ENCODE measurements at regions not wholly inside any gene's neighbourhood (a gene's known extent, or its start where the extent isn't known, plus 50 kb on each side); places are given as distances from the start of the nearest gene placed in this dataset.

- H3K36me3 Mint-ChIP-seq, result no peaks in the 10 kb centered on the region
- no peak for ATAC-seq
- H3K9me3 Mint-ChIP-seq, result 0 out of 2 replicates have a peak, but pooled peaks cover 7% of the 10 kb centered on the region
- H3K4me1 Mint-ChIP-seq, result peaks cover 23% of the 10 kb centered on the region
- no peak for DNase-seq (ENCODE audit: low spot score)
- POLR2A ChIA-PET, result no interaction called here
- CTCF ChIA-PET, result no interaction called here
- no peak overlapping the region for H3K27ac Mint-ChIP-seq
- no peak overlapping the region for H3K4me3 Mint-ChIP-seq
- peaks cover 4% of the 10 kb centered on the region; the same call in 1 of the 2 replicates for H3K27me3 Mint-ChIP-seq (ENCODE audit: low read depth)
- TF ChIP-seq CTCF (IDR thresholded peaks at IDR 0.05) (no peak), FOXJ3 (CRISPR knock-in tag; IDR thresholded peaks at IDR 0.05; ENCODE audit: borderline replicate concordance) (no peak), ZNF219 (CRISPR knock-in tag; IDR thresholded peaks at IDR 0.05; ENCODE audit: borderline replicate concordance) (no peak), SOX15 (CRISPR knock-in tag; IDR thresholded peaks at IDR 0.05) (no peak), ZBTB43 (CRISPR knock-in tag; IDR thresholded peaks at IDR 0.05) (no peak), SMAD3 (CRISPR knock-in tag; IDR thresholded peaks at IDR 0.05; ENCODE audit: borderline replicate concordance) (no peak), MXD4 (CRISPR knock-in tag; IDR thresholded peaks at IDR 0.05; ENCODE audit: borderline replicate concordance) (no peak), ZNF138 (CRISPR knock-in tag; conservative IDR thresholded peaks at IDR 0.05) (no peak), SMAD4 (CRISPR knock-in tag; IDR thresholded peaks at IDR 0.05) (no peak), USF2 (CRISPR knock-in tag; IDR thresholded peaks at IDR 0.05) (no peak)
- TF ChIP-seq, protein P1, sequence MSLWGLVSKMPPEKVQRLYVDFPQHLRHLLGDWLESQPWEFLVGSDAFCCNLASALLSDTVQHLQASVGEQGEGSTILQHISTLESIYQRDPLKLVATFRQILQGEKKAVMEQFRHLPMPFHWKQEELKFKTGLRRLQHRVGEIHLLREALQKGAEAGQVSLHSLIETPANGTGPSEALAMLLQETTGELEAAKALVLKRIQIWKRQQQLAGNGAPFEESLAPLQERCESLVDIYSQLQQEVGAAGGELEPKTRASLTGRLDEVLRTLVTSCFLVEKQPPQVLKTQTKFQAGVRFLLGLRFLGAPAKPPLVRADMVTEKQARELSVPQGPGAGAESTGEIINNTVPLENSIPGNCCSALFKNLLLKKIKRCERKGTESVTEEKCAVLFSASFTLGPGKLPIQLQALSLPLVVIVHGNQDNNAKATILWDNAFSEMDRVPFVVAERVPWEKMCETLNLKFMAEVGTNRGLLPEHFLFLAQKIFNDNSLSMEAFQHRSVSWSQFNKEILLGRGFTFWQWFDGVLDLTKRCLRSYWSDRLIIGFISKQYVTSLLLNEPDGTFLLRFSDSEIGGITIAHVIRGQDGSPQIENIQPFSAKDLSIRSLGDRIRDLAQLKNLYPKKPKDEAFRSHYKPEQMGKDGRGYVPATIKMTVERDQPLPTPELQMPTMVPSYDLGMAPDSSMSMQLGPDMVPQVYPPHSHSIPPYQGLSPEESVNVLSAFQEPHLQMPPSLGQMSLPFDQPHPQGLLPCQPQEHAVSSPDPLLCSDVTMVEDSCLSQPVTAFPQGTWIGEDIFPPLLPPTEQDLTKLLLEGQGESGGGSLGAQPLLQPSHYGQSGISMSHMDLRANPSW (CRISPR knock-in tag; conservative IDR thresholded peaks at IDR 0.05; ENCODE audit: low read depth), result no peak
- TF ChIP-seq, protein P2, sequence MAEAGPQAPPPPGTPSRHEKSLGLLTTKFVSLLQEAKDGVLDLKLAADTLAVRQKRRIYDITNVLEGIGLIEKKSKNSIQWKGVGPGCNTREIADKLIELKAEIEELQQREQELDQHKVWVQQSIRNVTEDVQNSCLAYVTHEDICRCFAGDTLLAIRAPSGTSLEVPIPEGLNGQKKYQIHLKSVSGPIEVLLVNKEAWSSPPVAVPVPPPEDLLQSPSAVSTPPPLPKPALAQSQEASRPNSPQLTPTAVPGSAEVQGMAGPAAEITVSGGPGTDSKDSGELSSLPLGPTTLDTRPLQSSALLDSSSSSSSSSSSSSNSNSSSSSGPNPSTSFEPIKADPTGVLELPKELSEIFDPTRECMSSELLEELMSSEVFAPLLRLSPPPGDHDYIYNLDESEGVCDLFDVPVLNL (CRISPR knock-in tag; IDR thresholded peaks at IDR 0.05; ENCODE audit: borderline replicate concordance, low read depth), result no peak
- TF ChIP-seq, protein P3, sequence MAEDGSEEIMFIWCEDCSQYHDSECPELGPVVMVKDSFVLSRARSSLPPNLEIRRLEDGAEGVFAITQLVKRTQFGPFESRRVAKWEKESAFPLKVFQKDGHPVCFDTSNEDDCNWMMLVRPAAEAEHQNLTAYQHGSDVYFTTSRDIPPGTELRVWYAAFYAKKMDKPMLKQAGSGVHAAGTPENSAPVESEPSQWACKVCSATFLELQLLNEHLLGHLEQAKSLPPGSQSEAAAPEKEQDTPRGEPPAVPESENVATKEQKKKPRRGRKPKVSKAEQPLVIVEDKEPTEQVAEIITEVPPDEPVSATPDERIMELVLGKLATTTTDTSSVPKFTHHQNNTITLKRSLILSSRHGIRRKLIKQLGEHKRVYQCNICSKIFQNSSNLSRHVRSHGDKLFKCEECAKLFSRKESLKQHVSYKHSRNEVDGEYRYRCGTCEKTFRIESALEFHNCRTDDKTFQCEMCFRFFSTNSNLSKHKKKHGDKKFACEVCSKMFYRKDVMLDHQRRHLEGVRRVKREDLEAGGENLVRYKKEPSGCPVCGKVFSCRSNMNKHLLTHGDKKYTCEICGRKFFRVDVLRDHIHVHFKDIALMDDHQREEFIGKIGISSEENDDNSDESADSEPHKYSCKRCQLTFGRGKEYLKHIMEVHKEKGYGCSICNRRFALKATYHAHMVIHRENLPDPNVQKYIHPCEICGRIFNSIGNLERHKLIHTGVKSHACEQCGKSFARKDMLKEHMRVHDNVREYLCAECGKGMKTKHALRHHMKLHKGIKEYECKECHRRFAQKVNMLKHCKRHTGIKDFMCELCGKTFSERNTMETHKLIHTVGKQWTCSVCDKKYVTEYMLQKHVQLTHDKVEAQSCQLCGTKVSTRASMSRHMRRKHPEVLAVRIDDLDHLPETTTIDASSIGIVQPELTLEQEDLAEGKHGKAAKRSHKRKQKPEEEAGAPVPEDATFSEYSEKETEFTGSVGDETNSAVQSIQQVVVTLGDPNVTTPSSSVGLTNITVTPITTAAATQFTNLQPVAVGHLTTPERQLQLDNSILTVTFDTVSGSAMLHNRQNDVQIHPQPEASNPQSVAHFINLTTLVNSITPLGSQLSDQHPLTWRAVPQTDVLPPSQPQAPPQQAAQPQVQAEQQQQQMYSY (CRISPR knock-in tag; IDR thresholded peaks at IDR 0.05), result no peak
Measured at GRCh38 chr11:112789481-112789880, 171.7 kb upstream of the NCAM1 start.

- Mint-ChIP-seq H3K4me1 (peaks cover 19% of the 10 kb centered on the region), H3K4me3 (no peak overlapping the region), H3K36me3 (no peaks in the 10 kb centered on the region), H3K9me3 (0 out of 2 replicates have a peak, but pooled peaks cover 7% of the 10 kb centered on the region), H3K27me3 (ENCODE audit: low read depth) (0 out of 2 replicates have a peak, but pooled peaks cover 2% of the 10 kb centered on the region), H3K27ac (no peak overlapping the region)
- POLR2A ChIA-PET, result no interaction called here
- ATAC-seq, result no peak
- CTCF ChIA-PET, result interaction anchor here (2.0 kb wide), 1 partner anchor 202 kb away, joined by 6 read pairs; no protein-coding TSS in a partner anchor
- DNase-seq (ENCODE audit: low spot score), result no peak
- TF ChIP-seq, protein P3 (CRISPR knock-in tag; IDR thresholded peaks at IDR 0.05), result no peak
- TF ChIP-seq ZNF121 (CRISPR knock-in tag; IDR thresholded peaks at IDR 0.05) (no peak), MYBL2 (CRISPR knock-in tag; IDR thresholded peaks at IDR 0.05) (no peak), CREB1 (CRISPR knock-in tag; IDR thresholded peaks at IDR 0.05) (no peak), CTCF (IDR thresholded peaks at IDR 0.05) (no peak), SMAD3 (CRISPR knock-in tag; IDR thresholded peaks at IDR 0.05; ENCODE audit: borderline replicate concordance) (no peak)
Measured at GRCh38 chr11:112790286-112790685, 170.9 kb upstream of the NCAM1 start.

Data from WTC11 (cell line).